Neural cell (in vitro differentiated cells): ENCODE measurements at regions not wholly inside any gene's neighbourhood (a gene's known extent, or its start where the extent isn't known, plus 50 kb on each side); places are given as distances from the start of the nearest gene placed in this dataset.

ENCODE experiments used
- H2AFZ ChIP-seq: fragments of 200-600, 300-800 bp; sonication (generic), shearing (Covaris generic); 2 replicates; pipeline ENCODE4 v1.6.0; 2014; ENCODE audit warnings: low read depth, mild to moderate bottlenecking, antibody characterized with exemption, low read length, moderate library complexity
- H3F3A ChIP-seq: fragments of 200-600 bp; shearing (Covaris generic); 2 replicates; pipeline ENCODE4 v1.6.1; 2016; ENCODE audit warnings: mild to moderate bottlenecking, moderate library complexity, mixed read lengths, antibody characterized with exemption, low read length; ENCODE audit not compliant: insufficient read depth, poor library complexity, severe bottlenecking
- H3K27ac ChIP-seq: fragments of 200-600, 300-800 bp; sonication (generic), shearing (Covaris generic); 2 replicates; pipeline ENCODE4 v1.5.1; 2014; ENCODE audit warnings: mild to moderate bottlenecking, low read length, moderate library complexity
- H3K27me3 ChIP-seq: fragments of 300-800, 200-600 bp; sonication (generic), shearing (Covaris generic); 2 replicates; pipeline ENCODE4 v1.6.0; 2014; ENCODE audit warnings: mild to moderate bottlenecking, low read depth, low read length, moderate library complexity; ENCODE audit not compliant: insufficient read depth
- H3K36me3 ChIP-seq: fragments of 300-800, 200-600 bp; sonication (generic), shearing (Covaris generic); 2 replicates; pipeline ENCODE4 v1.5.1; 2014; ENCODE audit warnings: mild to moderate bottlenecking, antibody characterized with exemption, low read length, moderate library complexity; ENCODE audit not compliant: insufficient read depth
- H3K4me2 ChIP-seq: fragments of 300-800, 200-600 bp; sonication (generic), shearing (Covaris generic); 2 replicates; pipeline ENCODE4 v1.6.0; 2014; ENCODE audit warnings: mild to moderate bottlenecking, low read length
- H3K4me3 ChIP-seq: fragments of 300-800, 200-600 bp; sonication (generic), shearing (Covaris generic); 2 replicates; pipeline ENCODE4 v1.5.1; 2014; ENCODE audit warnings: mild to moderate bottlenecking, low read length, moderate library complexity
- H3K79me2 ChIP-seq: fragments of 200-600 bp; shearing (Covaris generic); replicated peaks from 2 replicates; pipeline ENCODE4 v1.6.0; 2014; ENCODE audit warnings: mild to moderate bottlenecking, low read length, moderate library complexity; ENCODE audit not compliant: insufficient read depth
- H3K9ac ChIP-seq: fragments of 300-800, 200-600 bp; sonication (generic), shearing (Covaris generic); 2 replicates; pipeline ENCODE4 v1.6.1; 2016; ENCODE audit warnings: mild to moderate bottlenecking, low read length, mixed read lengths
- H3K9me2 ChIP-seq: fragments of 200-600 bp; shearing (Covaris generic); 2 replicates; pipeline ENCODE4 v1.6.1; 2016; ENCODE audit warnings: mild to moderate bottlenecking, low read length, mixed read lengths; ENCODE audit not compliant: insufficient read depth
- H3K9me3 ChIP-seq: fragments of 200-600, 300-800 bp; sonication (generic), shearing (Covaris generic); 2 replicates; pipeline ENCODE4 v1.6.1; 2016; ENCODE audit warnings: mild to moderate bottlenecking, mixed run types, low read length, moderate library complexity, mixed read lengths
- H4K20me1 ChIP-seq: fragments of 200-600 bp; shearing (Covaris generic); 2 replicates; pipeline ENCODE4 v1.6.1; 2016; ENCODE audit warnings: mild to moderate bottlenecking, mixed run types; ENCODE audit not compliant: insufficient read depth
- EP300 ChIP-seq: fragments of 450-650 bp; conservative IDR thresholded peaks from 2 replicates; pipeline ENCODE4 v1.6.1; 2014; ENCODE audit warnings: antibody characterized with exemption, mild to moderate bottlenecking, moderate library complexity; ENCODE audit not compliant: poor library complexity, severe bottlenecking
- EZH2 ChIP-seq: fragments of 200-600, 300-800 bp; shearing (Covaris generic), sonication (generic); IDR thresholded peaks from 2 replicates; pipeline ENCODE4 v1.6.1; 2014; ENCODE audit warnings: antibody characterized with exemption, low read length, borderline replicate concordance, mild to moderate bottlenecking; ENCODE audit not compliant: insufficient read depth, poor library complexity, severe bottlenecking
- MXI1 ChIP-seq: fragments of 450-650 bp; conservative IDR thresholded peaks from 2 replicates; pipeline ENCODE4 v1.6.1; 2014; ENCODE audit warnings: antibody characterized with exemption, mild to moderate bottlenecking; ENCODE audit not compliant: poor library complexity, severe bottlenecking
- POLR2AphosphoS5 ChIP-seq: IDR thresholded peaks from 2 replicates; pipeline ENCODE4 v1.6.1; 2012
- RAD21 ChIP-seq: fragments of 450-650 bp; conservative IDR thresholded peaks from 2 replicates; pipeline ENCODE4 v1.6.1; 2014; ENCODE audit warnings: antibody characterized with exemption, mild to moderate bottlenecking, moderate library complexity
- SMC3 ChIP-seq: fragments of 450-650 bp; conservative IDR thresholded peaks from 2 replicates; pipeline ENCODE4 v1.6.1; 2014; ENCODE audit warnings: antibody characterized with exemption, mild to moderate bottlenecking, moderate library complexity; ENCODE audit not compliant: poor library complexity
- TAF1 ChIP-seq: IDR thresholded peaks from 2 replicates; pipeline ENCODE4 v1.6.1; 2012; ENCODE audit warnings: low read depth
- TF ChIP-seq, protein P1 (sequence below): fragments of 450-650 bp; IDR thresholded peaks from 2 replicates; pipeline ENCODE4 v1.5.1; 2014; ENCODE audit warnings: antibody characterized with exemption, mild to moderate bottlenecking, moderate library complexity; ENCODE audit not compliant: poor library complexity, severe bottlenecking
- TF ChIP-seq, protein P2 (sequence below): IDR thresholded peaks from 2 replicates; pipeline ENCODE4 v1.6.1; 2012; ENCODE audit warnings: borderline replicate concordance

DNA sequence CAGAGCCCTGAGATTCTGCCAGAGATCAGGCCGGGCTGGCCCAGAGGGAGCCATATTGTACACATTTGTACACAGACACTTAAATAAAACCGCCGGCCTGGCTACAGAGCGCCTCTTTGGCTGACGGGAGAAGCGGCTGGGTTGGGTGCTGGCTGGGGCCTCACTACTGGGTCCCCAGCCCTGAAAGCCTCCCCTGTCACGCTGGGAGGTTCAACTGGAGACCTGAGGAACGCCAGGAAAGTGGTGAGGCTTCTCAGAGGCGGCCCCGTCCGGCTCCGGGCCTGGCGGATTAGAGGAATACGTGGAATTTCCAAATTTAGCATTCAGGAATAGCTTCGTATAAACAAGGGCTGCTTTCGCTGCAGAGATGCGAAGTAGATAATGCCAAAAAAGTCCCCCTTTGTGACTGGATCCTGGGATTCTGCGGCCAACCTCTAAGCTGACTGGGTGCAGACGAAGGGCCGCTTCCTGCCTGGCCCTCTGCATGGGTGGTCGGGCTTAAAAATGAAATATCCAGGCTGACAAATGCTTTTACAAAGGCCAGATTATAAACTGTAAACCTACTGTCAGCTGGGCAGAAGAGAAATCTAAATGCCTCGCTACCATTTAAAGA lies 252.4 kb downstream of the IRF8 start:
- Histone ChIP-seq H3K4me2 (no peak overlapping the region), H3K27me3 (no peaks in the 10 kb centered on the region), H4K20me1 (no peaks in the 10 kb centered on the region), H3K4me3 (no peak overlapping the region), H3K79me2 (no peaks in the 10 kb centered on the region), H2AFZ (no peak overlapping the region), H3K27ac (no peak overlapping the region), H3K9ac (no peak overlapping the region), H3F3A (no peaks in the 10 kb centered on the region), H3K36me3 (no peaks in the 10 kb centered on the region), H3K9me2 (no peaks in the 10 kb centered on the region), H3K9me3 (no peaks in the 10 kb centered on the region)
- TF ChIP-seq SMC3 (no peak), EZH2 (no peak), TAF1 (no peak), MXI1 (no peak), EP300 (no peak), POLR2AphosphoS5 (no peak), RAD21 (no peak)
- TF ChIP-seq, protein P1, sequence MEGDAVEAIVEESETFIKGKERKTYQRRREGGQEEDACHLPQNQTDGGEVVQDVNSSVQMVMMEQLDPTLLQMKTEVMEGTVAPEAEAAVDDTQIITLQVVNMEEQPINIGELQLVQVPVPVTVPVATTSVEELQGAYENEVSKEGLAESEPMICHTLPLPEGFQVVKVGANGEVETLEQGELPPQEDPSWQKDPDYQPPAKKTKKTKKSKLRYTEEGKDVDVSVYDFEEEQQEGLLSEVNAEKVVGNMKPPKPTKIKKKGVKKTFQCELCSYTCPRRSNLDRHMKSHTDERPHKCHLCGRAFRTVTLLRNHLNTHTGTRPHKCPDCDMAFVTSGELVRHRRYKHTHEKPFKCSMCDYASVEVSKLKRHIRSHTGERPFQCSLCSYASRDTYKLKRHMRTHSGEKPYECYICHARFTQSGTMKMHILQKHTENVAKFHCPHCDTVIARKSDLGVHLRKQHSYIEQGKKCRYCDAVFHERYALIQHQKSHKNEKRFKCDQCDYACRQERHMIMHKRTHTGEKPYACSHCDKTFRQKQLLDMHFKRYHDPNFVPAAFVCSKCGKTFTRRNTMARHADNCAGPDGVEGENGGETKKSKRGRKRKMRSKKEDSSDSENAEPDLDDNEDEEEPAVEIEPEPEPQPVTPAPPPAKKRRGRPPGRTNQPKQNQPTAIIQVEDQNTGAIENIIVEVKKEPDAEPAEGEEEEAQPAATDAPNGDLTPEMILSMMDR, result no peak
- TF ChIP-seq, protein P2, sequence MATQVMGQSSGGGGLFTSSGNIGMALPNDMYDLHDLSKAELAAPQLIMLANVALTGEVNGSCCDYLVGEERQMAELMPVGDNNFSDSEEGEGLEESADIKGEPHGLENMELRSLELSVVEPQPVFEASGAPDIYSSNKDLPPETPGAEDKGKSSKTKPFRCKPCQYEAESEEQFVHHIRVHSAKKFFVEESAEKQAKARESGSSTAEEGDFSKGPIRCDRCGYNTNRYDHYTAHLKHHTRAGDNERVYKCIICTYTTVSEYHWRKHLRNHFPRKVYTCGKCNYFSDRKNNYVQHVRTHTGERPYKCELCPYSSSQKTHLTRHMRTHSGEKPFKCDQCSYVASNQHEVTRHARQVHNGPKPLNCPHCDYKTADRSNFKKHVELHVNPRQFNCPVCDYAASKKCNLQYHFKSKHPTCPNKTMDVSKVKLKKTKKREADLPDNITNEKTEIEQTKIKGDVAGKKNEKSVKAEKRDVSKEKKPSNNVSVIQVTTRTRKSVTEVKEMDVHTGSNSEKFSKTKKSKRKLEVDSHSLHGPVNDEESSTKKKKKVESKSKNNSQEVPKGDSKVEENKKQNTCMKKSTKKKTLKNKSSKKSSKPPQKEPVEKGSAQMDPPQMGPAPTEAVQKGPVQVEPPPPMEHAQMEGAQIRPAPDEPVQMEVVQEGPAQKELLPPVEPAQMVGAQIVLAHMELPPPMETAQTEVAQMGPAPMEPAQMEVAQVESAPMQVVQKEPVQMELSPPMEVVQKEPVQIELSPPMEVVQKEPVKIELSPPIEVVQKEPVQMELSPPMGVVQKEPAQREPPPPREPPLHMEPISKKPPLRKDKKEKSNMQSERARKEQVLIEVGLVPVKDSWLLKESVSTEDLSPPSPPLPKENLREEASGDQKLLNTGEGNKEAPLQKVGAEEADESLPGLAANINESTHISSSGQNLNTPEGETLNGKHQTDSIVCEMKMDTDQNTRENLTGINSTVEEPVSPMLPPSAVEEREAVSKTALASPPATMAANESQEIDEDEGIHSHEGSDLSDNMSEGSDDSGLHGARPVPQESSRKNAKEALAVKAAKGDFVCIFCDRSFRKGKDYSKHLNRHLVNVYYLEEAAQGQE, result no peak

DNA sequence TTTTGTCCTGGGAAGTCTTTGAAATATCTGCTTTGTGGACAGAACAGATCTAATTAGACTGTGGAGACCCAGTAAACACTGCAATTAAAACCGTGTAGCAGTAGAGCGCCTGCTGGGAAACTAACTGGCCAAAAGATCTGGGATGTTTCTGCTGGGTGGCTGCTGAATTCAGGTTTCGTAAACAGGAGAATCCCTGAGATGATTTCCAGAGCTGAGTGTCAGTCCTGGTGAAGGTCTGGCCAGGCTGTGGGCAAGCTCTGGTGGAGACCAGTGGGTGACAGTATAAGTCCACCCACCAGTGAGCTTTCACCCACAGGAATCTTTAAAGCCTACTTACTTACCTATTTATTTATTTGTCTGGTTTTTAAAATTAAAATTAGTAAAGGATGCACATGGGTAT lies 257.2 kb downstream of the IRF8 start:
- H3K9me3 ChIP-seq, result no peaks in the 10 kb centered on the region
- no peaks in the 10 kb centered on the region for H3K9me2 ChIP-seq
- TF ChIP-seq SMC3 (no peak), TAF1 (no peak), RAD21 (no peak), POLR2AphosphoS5 (no peak), EZH2 (no peak), MXI1 (no peak), EP300 (no peak)
- TF ChIP-seq, protein P2, result no peak
- TF ChIP-seq, protein P1, result no peak
- H3K79me2 ChIP-seq, result no peaks in the 10 kb centered on the region
- no peak overlapping the region for H3K4me3 ChIP-seq
- no peaks in the 10 kb centered on the region for H4K20me1 ChIP-seq
- H3K9ac ChIP-seq, result no peak overlapping the region
- no peak overlapping the region for H3K27ac ChIP-seq
- H3K4me2 ChIP-seq, result no peak overlapping the region
- H2AFZ ChIP-seq, result no peak overlapping the region
- no peaks in the 10 kb centered on the region for H3K27me3 ChIP-seq
- H3K36me3 ChIP-seq, result no peaks in the 10 kb centered on the region
- H3F3A ChIP-seq, result no peaks in the 10 kb centered on the region
